Endothelial cell (in vitro differentiated cells): ENCODE measurements at regions not wholly inside any gene's neighbourhood (a gene's known extent, or its start where the extent isn't known, plus 50 kb on each side); places are given as distances from the start of the nearest gene placed in this dataset.

Source experiments
- DNase-seq: peaks from one replicate; pipeline ENCODE4 v3.0.0; 2021; ENCODE audit warnings: low spot score
- H3K27ac Mint-ChIP-seq: one replicate; pipeline ENCODE4 v1.8.0; 2021; ENCODE audit warnings: mixed read lengths, inconsistent platforms; ENCODE audit not compliant: unreplicated experiment
- H3K27me3 Mint-ChIP-seq: one replicate; pipeline ENCODE4 v1.8.0; 2021; ENCODE audit warnings: mild to moderate bottlenecking, moderate library complexity, mixed read lengths, inconsistent platforms; ENCODE audit not compliant: unreplicated experiment
- H3K36me3 Mint-ChIP-seq: one replicate; pipeline ENCODE4 v1.8.0; 2021; ENCODE audit warnings: mild to moderate bottlenecking, low read depth, mixed read lengths, inconsistent platforms; ENCODE audit not compliant: unreplicated experiment
- H3K4me1 Mint-ChIP-seq: one replicate; pipeline ENCODE4 v1.8.0; 2021; ENCODE audit warnings: mild to moderate bottlenecking, mixed read lengths, inconsistent platforms; ENCODE audit not compliant: unreplicated experiment
- H3K4me3 Mint-ChIP-seq: one replicate; pipeline ENCODE4 v1.8.0; 2021; ENCODE audit warnings: mild to moderate bottlenecking, mixed read lengths, inconsistent platforms; ENCODE audit not compliant: unreplicated experiment
- H3K9me3 Mint-ChIP-seq: one replicate; pipeline ENCODE4 v1.8.0; 2021; ENCODE audit warnings: mixed read lengths, inconsistent platforms; ENCODE audit not compliant: unreplicated experiment
- CTCF ChIP-seq: fragments of 200-600 bp; sonication (generic); IDR thresholded peaks from one replicate; pipeline ENCODE4 v1.5.0; 2021; ENCODE audit warnings: antibody characterized with exemption; ENCODE audit not compliant: unreplicated experiment

- Mint-ChIP-seq H3K27me3 (no peaks in the 10 kb centered on the region), H3K36me3 (no peaks in the 10 kb centered on the region), H3K4me3 (no peak overlapping the region), H3K9me3 (no peaks in the 10 kb centered on the region), H3K27ac (no peak overlapping the region), H3K4me1 (no peaks in the 10 kb centered on the region)
- no peak for DNase-seq
- TF ChIP-seq CTCF = no peak
Measured at GRCh38 chr15:92224843-92225242, 168.8 kb upstream of the ST8SIA2 start.

GRCh38 chr15:92226020-92226612, 167.6 kb upstream of the ST8SIA2 start:
- Mint-ChIP-seq H3K4me1 (no peaks in the 10 kb centered on the region), H3K27ac (no peak overlapping the region), H3K9me3 (no peaks in the 10 kb centered on the region), H3K4me3 (no peak overlapping the region), H3K27me3 (no peaks in the 10 kb centered on the region), H3K36me3 (no peaks in the 10 kb centered on the region)
- no peak for TF ChIP-seq CTCF
- DNase-seq = peak; percentile 25

- no peaks in the 10 kb centered on the region for H3K4me1 Mint-ChIP-seq
- no peak for DNase-seq
- peaks cover 3% of the 10 kb centered on the region for H3K27me3 Mint-ChIP-seq
- H3K4me3 Mint-ChIP-seq = no peak overlapping the region
- H3K27ac Mint-ChIP-seq = no peak overlapping the region
- TF ChIP-seq CTCF = no peak
- H3K9me3 Mint-ChIP-seq = no peaks in the 10 kb centered on the region
- no peaks in the 10 kb centered on the region for H3K36me3 Mint-ChIP-seq
Measured at GRCh38 chr15:92228830-92229229, 164.9 kb upstream of the ST8SIA2 start.

GRCh38 chr15:92231461-92231860, 162.2 kb upstream of the ST8SIA2 start:
- Mint-ChIP-seq H3K36me3 (no peaks in the 10 kb centered on the region), H3K9me3 (no peaks in the 10 kb centered on the region), H3K27ac (no peak overlapping the region), H3K27me3 (peaks cover 3% of the 10 kb centered on the region), H3K4me1 (no peaks in the 10 kb centered on the region), H3K4me3 (no peak overlapping the region)
- DNase-seq = no peak
- no peak for TF ChIP-seq CTCF

- Mint-ChIP-seq H3K4me1 (no peaks in the 10 kb centered on the region), H3K36me3 (no peaks in the 10 kb centered on the region), H3K9me3 (no peaks in the 10 kb centered on the region), H3K27me3 (peaks cover 3% of the 10 kb centered on the region), H3K4me3 (no peak overlapping the region), H3K27ac (no peak overlapping the region)
- TF ChIP-seq CTCF = no peak
- no peak for DNase-seq
Measured at GRCh38 chr15:92232317-92232716, 161.4 kb upstream of the ST8SIA2 start.
